Pancreas (tissue), 10 donors: ENCODE measurements at regions not wholly inside any gene's neighbourhood (a gene's known extent, or its start where the extent isn't known, plus 50 kb on each side); places are given as distances from the start of the nearest gene placed in this dataset.

ENCODE experiments used
- ATAC-seq, 4 donors: fragments of 200-7000 bp; cut with Tn5 transposase; one replicate each; pipeline versions ENCODE4 v1.8.0 to v1.9.1; 2020; ENCODE audit warnings: mild to moderate bottlenecking in 4 of 4, moderate library complexity in 4 of 4
- DNase-seq, 6 donors: peaks; one replicate each; pipeline ENCODE4 v3.0.0-alpha.2; 2020
- FAIRE-seq: peaks from 2 replicates; lab custom pipeline; 2012; peaks lifted over from hg19 to GRCh38; lab: Jason Lieb, UNC
- H3K27ac ChIP-seq, 4 donors: fragments of 200-600 bp; sonication (generic); 1 replicate in 3 of 4; 2 replicates in 1 of 4; pipeline versions ENCODE4 v1.5.0 to v1.8.0; 2020
- H3K27me3 ChIP-seq, 4 donors: fragments of 200-600 bp; one replicate each; pipeline ENCODE4 v1.8.0; 2021
- H3K36me3 ChIP-seq, 3 donors: fragments of 200-600 bp; sonication (generic) in 1 of 3; one replicate each; pipeline versions ENCODE4 v1.5.0 to v1.8.0; 2020 to 2021
- H3K4me1 ChIP-seq, 3 donors: fragments of 200-600 bp; one replicate each; pipeline ENCODE4 v1.8.0; 2021
- H3K4me3 ChIP-seq, 4 donors: fragments of 200-600 bp; sonication (generic) in 2 of 4; one replicate each; pipeline versions ENCODE4 v1.5.0 to v1.8.0; 2020 to 2021
- H3K9me3 ChIP-seq, 4 donors: fragments of 200-600 bp; one replicate each; pipeline ENCODE4 v1.8.0; 2021
- CTCF ChIP-seq, 4 donors: fragments of 200-600 bp; sonication (generic) in 3 of 4; IDR thresholded peaks; one replicate each; pipeline versions ENCODE4 v1.5.0 to v1.8.0; 2021; ENCODE audit warnings: antibody characterized with exemption in 4 of 4
- WGBS, 2 donors: extraction: QIAGEN DNeasy Blood & Tissue Kit; methylation state at CpG; one replicate each; pipeline ENCODE4 v1.1.7; 2013; 5-methylcytosine and 5-hydroxymethylcytosine counted together
- intact Hi-C, 3 donors: fragments of 100-400 bp; cut with DNase I; formaldehyde crosslinking; loops; one replicate each; pipeline versions ENCODE4 v1.11.1 to v1.14.2; 2022
- donor health status: healthy with polysubstance abuse.
- donor health status: DM: no; HTN: no; CAD: no; lungs with moderate emphysema.
- donor health status: DM: no; HTN: no; CAD: no.
- donor health status: control.
- donor health status: control.
- donor health status: Bipolar disorder and iron deficiency.
- donor health status: DM: yes; HTN: yes; CAD: no.
- donor health status: DM: no; HTN: no; CAD: no.
- donor health status: DM: no; HTN: no; CAD: no.
- donor health status: DM: yes; HTN: yes; CAD: no.

GRCh38 chr9:107896544-107896943 is 407.0 kb upstream of the KLF4 start:
- DNase-seq, result no peak
- intact Hi-C loops, result no loop called here
- no peak for FAIRE-seq
- no peaks in the 10 kb centered on the region for H3K4me1 ChIP-seq
- H3K27me3 ChIP-seq, result no peaks in the 10 kb centered on the region
- no peak overlapping the region for H3K4me3 ChIP-seq
- no peak overlapping the region for H3K27ac ChIP-seq
- whole genome bisulfite sequencing, 2 donors, result 75 to 91% methylated on average over 1 of the region's 1 CpG
- no peaks in the 10 kb centered on the region for H3K9me3 ChIP-seq
- no peaks in the 10 kb centered on the region for H3K36me3 ChIP-seq
- ATAC-seq, result no peak
- no peak for TF ChIP-seq CTCF (IDR thresholded peaks at IDR 0.05)

- no peaks in the 10 kb centered on the region for H3K36me3 ChIP-seq
- ATAC-seq, result no peak
- WGBS, 2 donors, result 82 to 87% methylated on average over 8 of the region's 8 CpGs
- H3K27ac ChIP-seq, result no peak overlapping the region
- no peaks in the 10 kb centered on the region for H3K4me1 ChIP-seq
- no peaks in the 10 kb centered on the region for H3K9me3 ChIP-seq
- intact Hi-C loops, result no loop called here
- FAIRE-seq, result no peak
- TF ChIP-seq CTCF (IDR thresholded peaks at IDR 0.05), result no peak
- no peaks in the 10 kb centered on the region for H3K27me3 ChIP-seq
- DNase-seq, result no peak
- no peak overlapping the region for H3K4me3 ChIP-seq
Measured at GRCh38 chr9:107895501-107896001, 406.0 kb upstream of the KLF4 start.

- no peaks in the 10 kb centered on the region for H3K36me3 ChIP-seq
- FAIRE-seq, result no peak
- 76 to 82% methylated on average over 11 of the region's 11 CpGs for WGBS, 2 donors
- no peak overlapping the region for H3K27ac ChIP-seq
- TF ChIP-seq CTCF (IDR thresholded peaks at IDR 0.05), result no peak
- H3K4me3 ChIP-seq, result no peak overlapping the region
- intact Hi-C loops, result no loop called here
- DNase-seq, result no peak
- no peaks in the 10 kb centered on the region for H3K4me1 ChIP-seq
- no peaks in the 10 kb centered on the region for H3K27me3 ChIP-seq
- ATAC-seq, result no peak
- H3K9me3 ChIP-seq, result no peaks in the 10 kb centered on the region
Measured at GRCh38 chr9:107894572-107895261, 405.1 kb upstream of the KLF4 start.

GRCh38 chr9:107890921-107891465 is 401.4 kb upstream of the KLF4 start:
- ATAC-seq (no peak), FAIRE-seq (no peak), DNase-seq (no peak)
- H3K27me3 ChIP-seq, result no peaks in the 10 kb centered on the region
- 86 to 87% methylated on average over 3 of the region's 3 CpGs for WGBS, 2 donors
- H3K27ac ChIP-seq, result no peak overlapping the region
- intact Hi-C loops, result no loop called here
- H3K4me1 ChIP-seq, result no peaks in the 10 kb centered on the region
- no peak for TF ChIP-seq CTCF (IDR thresholded peaks at IDR 0.05)
- H3K9me3 ChIP-seq, result no peaks in the 10 kb centered on the region
- H3K36me3 ChIP-seq, result no peaks in the 10 kb centered on the region
- H3K4me3 ChIP-seq, result no peak overlapping the region

- no peaks in the 10 kb centered on the region for H3K36me3 ChIP-seq
- no peaks in the 10 kb centered on the region for H3K27me3 ChIP-seq
- FAIRE-seq (no peak), ATAC-seq (no peak), DNase-seq (no peak)
- no peaks in the 10 kb centered on the region for H3K4me1 ChIP-seq
- intact Hi-C loops, result no loop called here
- no peak for TF ChIP-seq CTCF (IDR thresholded peaks at IDR 0.05)
- no peak overlapping the region for H3K27ac ChIP-seq
- no peaks in the 10 kb centered on the region for H3K9me3 ChIP-seq
- 87 to 96% methylated on average over 2 of the region's 2 CpGs for WGBS, 2 donors
- no peak overlapping the region for H3K4me3 ChIP-seq
Measured at GRCh38 chr9:107888773-107889227, 399.2 kb upstream of the KLF4 start.
